GM19099 (cell line): ENCODE measurements at regions not wholly inside any gene's neighbourhood (a gene's known extent, or its start where the extent isn't known, plus 50 kb on each side); places are given as distances from the start of the nearest gene placed in this dataset.

ENCODE experiments used
- POLR2A ChIP-seq: IDR thresholded peaks from 3 replicates; pipeline ENCODE4 v1.6.1; 2011; ENCODE audit warnings: low read depth; ENCODE audit not compliant: insufficient read length; ENCODE audit errors: extremely low read depth

GRCh38 chr5:56323505-56323904, 90.4 kb upstream of the ANKRD55 start:
- no peak for TF ChIP-seq POLR2A

DNA sequence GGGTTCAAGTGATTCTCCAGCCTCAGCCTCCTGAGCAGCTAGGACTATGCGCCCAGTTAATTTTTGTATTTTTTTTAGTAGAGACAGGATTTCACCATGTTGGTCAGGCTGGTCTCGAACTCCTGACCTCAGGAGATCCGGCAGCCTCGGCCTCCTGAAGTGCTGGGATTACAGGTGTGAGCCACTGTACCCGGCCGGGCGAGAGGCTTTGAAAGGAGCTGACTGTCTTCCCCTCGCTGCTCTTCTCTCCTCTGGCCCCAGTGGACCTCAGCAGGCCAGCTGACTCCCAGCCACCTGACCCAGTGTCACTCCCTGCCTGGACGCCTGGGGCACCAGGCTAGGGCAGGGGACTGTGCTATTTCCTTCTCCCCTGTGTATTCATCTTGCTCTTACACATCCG, 89.5 kb upstream of the ANKRD55 start:
- no peak for TF ChIP-seq POLR2A

DNA sequence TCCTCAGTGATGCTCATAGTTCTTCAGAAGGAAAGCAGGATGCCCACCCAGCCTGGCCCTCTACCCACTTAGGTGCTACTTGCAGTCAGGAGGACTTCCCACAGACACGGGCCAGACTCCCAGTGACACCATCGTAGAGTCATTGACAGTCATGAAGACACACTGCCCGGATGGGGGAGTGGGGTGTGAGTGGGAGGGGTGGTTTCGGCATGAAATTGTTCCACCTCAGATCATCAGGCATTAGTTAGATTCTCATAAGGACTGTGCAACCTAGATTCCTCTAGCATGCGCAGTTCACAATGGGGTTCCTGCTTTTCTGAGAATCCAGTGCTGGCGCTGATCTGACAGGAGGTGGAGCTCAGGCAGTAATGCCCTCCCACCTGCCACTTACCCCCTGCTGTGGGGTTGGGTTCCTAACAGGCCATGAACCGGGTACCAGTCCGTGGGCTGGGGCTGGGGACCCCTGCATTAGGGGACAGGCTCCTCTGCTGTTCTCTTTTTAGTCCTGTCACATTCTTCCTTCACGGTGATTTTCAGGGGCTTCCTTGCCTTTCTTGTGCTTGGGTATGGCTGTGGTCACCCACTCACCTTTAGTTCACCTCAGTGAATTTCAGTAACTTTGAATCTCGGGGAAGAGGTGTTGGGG, 88.2 kb upstream of the ANKRD55 start:
- no peak for TF ChIP-seq POLR2A

GRCh38 chr5:56320686-56321085, 87.6 kb upstream of the ANKRD55 start:
- no peak for TF ChIP-seq POLR2A

GRCh38 chr5:56319526-56320181, 86.5 kb upstream of the ANKRD55 start:
- TF ChIP-seq POLR2A, result no peak

DNA sequence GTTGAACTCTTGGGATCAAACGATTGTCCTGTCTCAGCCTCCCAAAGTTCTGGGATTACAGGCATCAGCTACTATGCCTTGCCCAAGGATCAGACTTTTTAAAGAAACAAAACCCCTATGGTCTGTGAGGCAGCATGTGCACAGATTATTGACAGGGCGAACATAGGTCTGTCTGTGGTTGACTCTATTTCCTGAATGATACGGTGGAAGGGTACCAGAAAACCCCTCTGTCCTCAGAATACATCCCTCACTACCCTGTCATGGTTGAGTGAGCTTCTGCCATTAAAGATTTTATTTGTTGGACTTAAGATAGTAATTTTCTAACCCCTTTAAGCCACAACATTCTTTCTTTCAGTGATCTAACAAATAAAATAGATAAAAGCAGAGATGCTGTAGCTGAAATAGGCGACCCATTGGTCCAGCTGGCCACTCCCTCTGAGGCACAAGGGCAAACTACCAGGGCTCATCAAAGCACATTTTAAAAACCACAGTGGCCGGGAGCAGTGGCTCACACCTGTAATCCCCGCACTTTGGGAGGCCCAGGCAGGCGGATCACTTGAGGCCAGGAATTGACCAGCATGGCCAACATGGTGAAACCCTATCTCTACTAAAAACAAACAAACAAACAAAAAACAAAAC, 84.9 kb upstream of the ANKRD55 start:
- no peak for TF ChIP-seq POLR2A

DNA sequence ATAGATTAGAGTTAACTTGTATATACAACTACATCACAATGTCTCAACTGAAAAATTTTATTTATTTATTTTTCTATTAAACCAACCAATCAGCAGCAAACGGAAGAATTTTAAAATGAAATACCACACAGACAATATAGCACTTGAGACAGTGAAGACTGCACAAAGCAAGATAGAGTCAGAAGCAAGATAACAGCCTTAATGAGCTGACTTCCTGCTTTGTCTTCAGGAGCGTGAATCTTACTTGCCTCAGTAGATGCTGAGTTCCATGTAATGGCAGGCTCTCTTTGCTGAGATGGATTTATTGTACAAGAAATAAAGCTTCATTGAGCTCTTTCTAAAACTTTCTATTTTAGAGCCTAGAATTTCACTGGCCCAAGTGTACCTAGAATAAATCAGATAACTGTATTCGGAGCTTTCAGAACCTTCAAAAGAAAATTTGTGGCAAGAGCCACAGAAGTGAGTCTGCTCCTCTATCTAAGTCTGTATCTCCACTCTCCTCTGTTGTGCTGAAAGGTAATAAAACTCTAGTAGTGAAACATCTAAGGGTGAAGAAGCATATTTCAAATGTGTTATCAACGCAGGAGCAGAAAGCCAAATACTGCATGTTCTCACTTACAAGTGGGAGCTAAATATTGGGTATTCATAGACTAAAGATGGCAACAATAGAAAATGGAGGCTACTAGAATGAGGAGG, 83.3 kb upstream of the ANKRD55 start:
- no peak for TF ChIP-seq POLR2A

DNA sequence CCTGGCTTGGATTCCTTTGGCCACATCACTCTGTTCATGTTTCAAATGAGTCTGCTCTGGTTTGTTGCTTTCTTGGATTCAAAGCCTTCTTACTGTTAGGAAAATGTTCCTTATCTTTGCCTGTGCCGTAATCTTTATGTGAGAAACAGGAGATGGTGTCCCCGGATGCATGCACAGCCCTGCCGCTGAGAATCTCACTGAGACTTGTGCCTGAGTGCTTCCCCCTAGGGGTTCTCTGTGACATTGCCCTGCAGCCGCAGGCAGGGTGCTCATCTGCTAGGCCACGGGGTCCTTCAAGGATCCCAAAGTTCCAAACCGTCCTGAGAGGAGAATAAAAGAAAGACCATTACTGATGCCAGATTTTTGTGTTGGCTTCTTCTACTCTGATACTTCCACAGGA, 81.4 kb upstream of the ANKRD55 start:
- no peak for TF ChIP-seq POLR2A

- TF ChIP-seq POLR2A, result no peak
These were observed 80.5 kb upstream of the ANKRD55 start for GRCh38 chr5:56313596-56313995.

- no peak for TF ChIP-seq POLR2A
These were observed 79.9 kb upstream of the ANKRD55 start for GRCh38 chr5:56313004-56313531.

- TF ChIP-seq POLR2A, result no peak
These were observed 78.3 kb upstream of the ANKRD55 start for GRCh38 chr5:56311306-56311905.

DNA sequence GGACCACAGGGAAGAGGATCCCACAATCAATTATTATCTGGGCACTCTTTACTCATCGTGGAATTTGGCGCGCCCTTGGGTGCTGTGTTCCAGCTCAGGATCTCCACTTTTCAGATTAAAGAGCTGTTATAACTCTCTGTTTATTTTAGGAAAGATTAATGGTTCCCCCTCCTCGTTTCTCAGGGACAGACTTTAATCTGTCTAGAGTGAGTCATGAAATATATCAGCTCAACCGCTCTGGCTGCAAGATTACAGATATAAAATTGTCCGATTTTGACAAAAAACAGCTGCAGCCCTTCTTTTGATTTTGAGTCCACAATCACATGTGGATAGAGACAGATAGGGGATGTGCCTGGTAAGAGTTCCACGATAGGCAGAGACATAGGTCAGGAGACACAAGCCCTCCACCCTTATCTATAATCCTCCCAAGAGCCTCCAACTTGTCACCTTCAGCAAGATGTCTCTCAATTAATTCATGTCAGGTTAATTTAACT, 77.6 kb upstream of the ANKRD55 start:
- TF ChIP-seq POLR2A, result no peak

- TF ChIP-seq POLR2A, result no peak
These were observed 76.2 kb upstream of the ANKRD55 start for GRCh38 chr5:56309262-56309826.

- TF ChIP-seq POLR2A, result no peak
These were observed 74.7 kb upstream of the ANKRD55 start for GRCh38 chr5:56307714-56308333.

GRCh38 chr5:56306433-56307150, 73.5 kb upstream of the ANKRD55 start:
- no peak for TF ChIP-seq POLR2A
